Spleen (tissue), 11 donors: ENCODE measurements at regions not wholly inside any gene's neighbourhood (a gene's known extent, or its start where the extent isn't known, plus 50 kb on each side); places are given as distances from the start of the nearest gene placed in this dataset.

Experiments
- DNase-seq: peaks from one replicate; pipeline ENCODE4 v3.0.0-alpha.2; 2020
- H3K27ac ChIP-seq, 8 donors: fragments of 200-600 bp; sonication (generic) in 7 of 8; 1 replicate in 4 of 8; 2 replicates in 4 of 8; pipeline versions ENCODE4 v1.5.0 to v1.8.0; 2016 to 2021; ENCODE audit warnings: inconsistent platforms in 4 of 8, mild to moderate bottlenecking in 4 of 8, moderate library complexity in 1 of 8
- H3K27me3 ChIP-seq, 7 donors: fragments of 200-600 bp; sonication (generic) in 6 of 7; replicated peaks in 1 of 7; 1 replicate in 4 of 7; 2 replicates in 3 of 7; pipeline versions ENCODE4 v1.5.0 to v1.8.0; 2016 to 2021; ENCODE audit warnings: inconsistent platforms in 3 of 7, mild to moderate bottlenecking in 1 of 7
- H3K36me3 ChIP-seq, 6 donors: fragments of 200-600 bp; sonication (generic) in 5 of 6; 1 replicate in 4 of 6; 2 replicates in 2 of 6; pipeline versions ENCODE4 v1.5.0 to v1.8.0; 2016 to 2021; ENCODE audit warnings: inconsistent platforms in 2 of 6
- H3K4me1 ChIP-seq, 6 donors: fragments of 200-600 bp; sonication (generic) in 5 of 6; 1 replicate in 3 of 6; 2 replicates in 3 of 6; pipeline versions ENCODE4 v1.5.0 to v1.8.0; 2016 to 2021; ENCODE audit warnings: inconsistent platforms in 3 of 6
- H3K4me3 ChIP-seq, 8 donors: fragments of 200-600 bp; sonication (generic) in 7 of 8; 1 replicate in 4 of 8; 2 replicates in 4 of 8; pipeline versions ENCODE4 v1.5.0 to v1.8.0; 2016 to 2021; ENCODE audit warnings: inconsistent platforms in 4 of 8, mild to moderate bottlenecking in 4 of 8, moderate library complexity in 2 of 8
- H3K9me3 ChIP-seq, 8 donors: fragments of 200-600 bp; sonication (generic) in 7 of 8; 1 replicate in 4 of 8; 2 replicates in 4 of 8; pipeline versions ENCODE4 v1.5.0 to v1.8.0; 2016 to 2021; ENCODE audit warnings: inconsistent platforms in 4 of 8
- CTCF ChIP-seq, 11 experiments: fragments of 200-600 bp in 7 of 11; fragments of 450-650 bp in 4 of 11; sonication (generic) in 4 of 11; IDR thresholded peaks in 8 of 11; conservative IDR thresholded peaks in 3 of 11; 1 replicate in 7 of 11; 2 replicates in 4 of 11; pipeline versions ENCODE4 v1.4.0 to v1.8.0; 2016 to 2021; ENCODE audit warnings: antibody characterized with exemption in 11 of 11, inconsistent platforms in 4 of 11, mild to moderate bottlenecking in 1 of 11
- POLR2A ChIP-seq, 3 donors: fragments of 450-650 bp; IDR thresholded peaks; one replicate each; pipeline ENCODE4 v1.5.1; 2017; ENCODE audit warnings: antibody characterized with exemption in 3 of 3, mild to moderate bottlenecking in 1 of 3
- POLR2AphosphoS5 ChIP-seq, 3 donors: sonication (generic); formaldehyde crosslinking; IDR thresholded peaks; one replicate each; pipeline ENCODE4 v1.5.1; 2017; ENCODE audit warnings: antibody characterized with exemption in 3 of 3
- WGBS, 5 donors: extraction: QIAGEN DNeasy Blood & Tissue Kit in 3 of 5; methylation state at CpG; one replicate each; pipeline versions ENCODE4 v1.1.5 to v1.1.7; 2013 to 2018; 5-methylcytosine and 5-hydroxymethylcytosine counted together
- intact Hi-C: fragments of 100-400 bp; cut with DNase I; formaldehyde crosslinking; loops from one replicate; pipeline ENCODE4 v1.15.0; 2023; ENCODE audit warnings: low total_unique reads
- donor health status: healthy with polysubstance abuse.
- donor health status: DM: no; HTN: no; CAD: no; lungs with moderate emphysema.
- donor health status: DM: no; HTN: no; CAD: no.
- donor health status: Bipolar disorder and iron deficiency.
- donor health status: healthy.
- donor health status: DM: no; HTN: no; CAD: no.
- donor health status: DM: yes; HTN: yes; CAD: no.

GRCh38 chr3:44117239-44117638 lies 124.4 kb upstream of the TOPAZ1 start:
- Histone ChIP-seq H3K27me3 (peaks cover 0 to 30% (median 0%) of the 10 kb centered on the region in 7 donors), H3K36me3 (no peaks in the 10 kb centered on the region), H3K4me3 (no peak overlapping the region), H3K27ac (no peak overlapping the region), H3K9me3 (no peaks in the 10 kb centered on the region), H3K4me1 (no peaks in the 10 kb centered on the region)
- no peak for DNase-seq
- WGBS, 5 donors: 60 to 84% (median 72%) methylated on average over 2 of the region's 2 CpGs
- no peak for TF ChIP-seq CTCF (IDR thresholded peaks at IDR 0.05 in 8 of 11, conservative IDR thresholded peaks at IDR 0.05 in 3 of 11)
- no peak for TF ChIP-seq POLR2A (IDR thresholded peaks at IDR 0.05)
- TF ChIP-seq POLR2AphosphoS5 (IDR thresholded peaks at IDR 0.05): no peak
- intact Hi-C loops: no loop called here

GRCh38 chr3:44117736-44118135 lies 124.0 kb upstream of the TOPAZ1 start:
- Histone ChIP-seq H3K4me1 (no peaks in the 10 kb centered on the region), H3K9me3 (no peaks in the 10 kb centered on the region), H3K27me3 (peaks cover 0 to 30% (median 0%) of the 10 kb centered on the region in 7 donors), H3K36me3 (no peaks in the 10 kb centered on the region), H3K27ac (no peak overlapping the region), H3K4me3 (no peak overlapping the region)
- TF ChIP-seq POLR2AphosphoS5 (IDR thresholded peaks at IDR 0.05): no peak
- no peak for TF ChIP-seq CTCF (IDR thresholded peaks at IDR 0.05 in 8 of 11, conservative IDR thresholded peaks at IDR 0.05 in 3 of 11)
- TF ChIP-seq POLR2A (IDR thresholded peaks at IDR 0.05): no peak
- 88 to 91% (median 90%) methylated on average over 5 of the region's 5 CpGs for WGBS, 5 donors
- no peak for DNase-seq
- intact Hi-C loops: no loop called here

GRCh38 chr3:44120721-44121582 lies 120.7 kb upstream of the TOPAZ1 start:
- TF ChIP-seq POLR2A (IDR thresholded peaks at IDR 0.05) (no peak), CTCF (IDR thresholded peaks at IDR 0.05 in 8 of 11, conservative IDR thresholded peaks at IDR 0.05 in 3 of 11) (no peak), POLR2AphosphoS5 (IDR thresholded peaks at IDR 0.05) (no peak)
- DNase-seq: no peak
- intact Hi-C loops: no loop called here
- Histone ChIP-seq H3K36me3 (no peaks in the 10 kb centered on the region), H3K4me1 (no peaks in the 10 kb centered on the region), H3K9me3 (no peaks in the 10 kb centered on the region), H3K27ac (no peak overlapping the region), H3K4me3 (no peak overlapping the region), H3K27me3 (peaks cover 0 to 7% (median 0%) of the 10 kb centered on the region in 7 donors)
- 61 to 82% (median 79%) methylated on average over 6 of the region's 6 CpGs for WGBS, 5 donors

- H3K4me1 ChIP-seq: no peaks in the 10 kb centered on the region
- H3K4me3 ChIP-seq: no peak overlapping the region
- intact Hi-C loops: no loop called here
- H3K36me3 ChIP-seq: no peaks in the 10 kb centered on the region
- no peaks in the 10 kb centered on the region for H3K27me3 ChIP-seq
- 91 to 98% (median 95%) methylated on average over 2 of the region's 2 CpGs for WGBS, 5 donors
- TF ChIP-seq POLR2AphosphoS5 (IDR thresholded peaks at IDR 0.05) (no peak), CTCF (IDR thresholded peaks at IDR 0.05 in 8 of 11, conservative IDR thresholded peaks at IDR 0.05 in 3 of 11) (no peak), POLR2A (IDR thresholded peaks at IDR 0.05) (no peak)
- H3K9me3 ChIP-seq: no peaks in the 10 kb centered on the region
- DNase-seq: no peak
- H3K27ac ChIP-seq: no peak overlapping the region
Observed at GRCh38 chr3:44125246-44125645, 116.4 kb upstream of the TOPAZ1 start.
